NCI-H2081 treated with DMSO at 0.1 percent for 48 hours (cell line): ENCODE measurements at regions not wholly inside any gene's neighbourhood (a gene's known extent, or its start where the extent isn't known, plus 50 kb on each side); places are given as distances from the start of the nearest gene placed in this dataset.
"Not testable (repeated sequence)": the region's sequence is repeated elsewhere in the genome, so short reads cannot be mapped to it uniquely, and the experiment has no call there.

Source experiments
- DNase-seq: peaks from one replicate; lab custom pipeline; 2025; lab: John Stamatoyannopoulos, UW

DNA sequence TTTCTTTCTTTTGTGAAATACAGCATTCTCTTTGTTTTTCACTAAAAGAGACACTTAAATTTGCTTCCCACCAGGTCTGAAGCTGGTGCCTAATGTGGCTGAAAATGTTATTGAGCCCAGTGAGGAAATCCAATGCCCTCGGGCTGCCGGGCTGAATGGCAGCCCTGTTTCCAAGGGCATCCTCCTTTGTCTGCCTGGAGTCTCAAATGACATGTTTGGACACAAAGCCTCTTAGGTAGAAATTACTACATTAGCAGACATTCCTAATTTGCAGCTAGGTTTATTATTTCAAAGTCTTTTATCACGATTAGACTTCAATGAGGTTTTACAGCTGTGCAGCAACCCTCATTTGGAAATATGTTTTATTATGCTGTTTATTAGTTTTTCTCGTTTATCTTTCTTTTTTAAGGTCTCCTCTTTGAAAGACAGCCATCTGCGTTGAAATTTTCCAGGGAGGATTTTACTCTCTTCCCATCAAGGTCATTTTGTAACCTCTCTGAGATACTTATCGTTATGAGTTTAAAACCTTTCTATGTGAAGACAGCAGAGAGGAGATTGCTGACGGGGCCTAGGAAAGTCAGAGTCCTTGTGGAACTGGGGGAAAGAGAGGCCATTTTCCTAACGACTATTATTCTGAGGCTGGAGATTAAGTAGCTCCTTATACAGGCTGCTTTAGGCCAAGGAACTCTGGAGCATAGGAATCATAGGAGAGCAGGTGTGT is 59.0 kb upstream of the ZNF532 start:
- DNase-seq = peak; percentile 75

DNA sequence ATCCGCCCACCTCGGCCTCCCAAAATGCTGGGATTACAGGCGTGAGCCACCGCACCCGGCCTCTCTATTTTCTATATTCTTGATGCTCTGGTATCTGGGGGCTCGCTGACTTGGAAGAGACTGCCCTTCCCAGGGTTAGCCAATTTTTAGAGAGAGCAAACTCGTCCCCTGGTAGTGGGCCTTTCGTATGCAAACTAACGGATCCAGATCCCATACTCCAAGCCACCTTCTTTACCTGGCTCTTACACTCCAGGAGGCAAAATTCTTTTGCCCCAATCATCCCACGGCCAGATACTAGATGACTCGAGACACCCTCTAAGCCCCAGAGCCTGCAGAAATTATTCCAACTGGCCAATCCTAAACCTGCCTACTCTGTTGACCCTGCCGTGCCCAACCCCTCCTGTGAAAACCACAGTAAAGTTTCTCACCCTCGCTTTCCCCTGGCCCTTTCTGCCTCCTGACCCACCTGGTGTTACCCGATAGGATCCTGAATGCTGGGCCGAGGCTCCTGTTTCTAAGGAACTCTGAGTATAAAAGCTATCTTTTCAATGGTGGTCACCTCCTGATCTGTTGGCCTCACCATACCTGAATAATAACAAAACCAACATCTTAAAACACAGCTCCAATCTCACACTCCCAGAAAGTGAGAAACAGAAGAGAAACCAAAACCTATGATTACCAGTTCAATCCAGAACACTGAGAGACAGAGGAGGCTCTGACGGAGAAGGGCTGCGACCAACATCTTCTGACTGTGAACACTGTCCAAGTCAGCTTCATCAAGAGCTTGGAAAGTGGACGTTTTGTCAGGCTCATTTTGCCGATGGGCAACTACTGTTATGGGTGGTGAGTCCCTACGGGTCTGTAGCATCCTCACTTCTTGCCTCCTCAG is 57.6 kb upstream of the ZNF532 start:
- DNase-seq = no peak

- DNase-seq = no peak
Measured at GRCh38 chr18:58807766-58808165, 56.9 kb upstream of the ZNF532 start.

DNA sequence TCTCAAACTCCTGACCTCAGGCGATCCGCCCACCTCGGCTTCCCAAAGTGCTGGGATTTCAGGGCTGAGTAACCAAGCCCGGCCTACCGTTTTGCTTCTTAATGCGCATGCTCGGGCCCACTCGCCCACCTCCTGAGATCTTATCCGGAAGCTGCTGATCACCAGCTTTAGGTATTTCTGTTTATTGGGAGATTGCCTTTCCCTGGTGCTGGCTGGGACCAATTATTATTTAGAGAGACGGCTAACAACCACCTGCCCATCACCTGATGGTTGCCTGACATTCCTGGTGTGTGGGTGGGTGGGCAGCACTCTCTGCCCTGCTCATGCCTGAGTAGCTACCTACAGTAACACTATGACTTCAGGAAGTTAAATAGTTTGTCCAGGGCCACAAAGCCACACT is 56.3 kb upstream of the ZNF532 start:
- DNase-seq = no peak

- not testable (repeated sequence) for DNase-seq
Measured at GRCh38 chr18:58811859-58812258, 52.8 kb upstream of the ZNF532 start.

DNA sequence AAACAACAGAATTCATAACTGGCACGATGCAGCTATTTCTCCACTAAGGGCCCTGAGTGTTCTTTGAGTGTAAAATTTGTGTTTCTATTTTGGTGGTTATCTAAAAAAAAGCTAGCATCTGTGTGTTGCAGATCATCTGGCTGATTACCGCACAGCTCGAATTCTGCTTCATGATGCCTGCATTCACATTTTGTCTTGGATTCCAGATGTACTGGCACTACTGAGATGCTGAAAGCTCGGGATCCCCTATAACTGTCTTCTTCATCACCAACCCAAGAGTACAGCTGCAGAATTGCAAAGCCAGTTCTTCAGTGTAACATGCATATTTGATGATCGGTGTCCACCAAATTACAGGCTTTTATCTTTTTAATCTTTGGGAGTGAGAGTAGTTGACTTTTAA is 51.6 kb upstream of the ZNF532 start:
- DNase-seq = no peak

DNA sequence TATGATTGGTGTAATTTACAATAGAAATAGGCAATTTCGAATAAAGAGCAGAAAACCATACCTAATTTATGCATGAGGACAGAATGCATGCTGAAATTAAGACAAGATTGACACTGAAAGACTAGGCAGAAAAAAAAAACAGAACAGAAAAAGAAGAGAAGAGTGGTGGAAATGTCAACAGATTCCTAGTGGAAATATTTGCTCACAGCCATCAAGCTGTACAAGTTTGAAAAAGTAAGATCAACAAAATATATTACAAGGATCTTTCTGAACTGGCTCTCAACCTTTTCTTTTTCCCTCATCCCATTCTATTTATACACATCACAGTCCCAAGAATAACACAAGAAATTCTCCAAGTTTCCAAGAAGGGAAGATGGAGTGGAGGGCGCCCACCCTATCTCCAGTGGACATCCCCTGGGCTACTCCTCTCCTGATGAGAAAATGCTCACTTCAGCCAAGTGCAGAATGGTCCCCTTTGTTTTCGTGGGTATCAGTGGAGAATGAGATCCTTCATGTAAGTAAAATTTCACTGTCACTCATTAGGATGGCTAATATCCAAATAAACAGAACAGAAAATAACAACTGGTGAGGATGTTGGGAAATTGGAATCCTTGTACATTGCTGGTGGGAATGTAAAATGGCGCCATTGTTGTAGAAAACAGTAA is 51.0 kb upstream of the ZNF532 start:
- DNase-seq = no peak

GRCh38 chr18:58814317-58814716 is 50.4 kb upstream of the ZNF532 start:
- no peak for DNase-seq
